A673 (cell line): ENCODE measurements at regions not wholly inside any gene's neighbourhood (a gene's known extent, or its start where the extent isn't known, plus 50 kb on each side); places are given as distances from the start of the nearest gene placed in this dataset.

ENCODE experiments used
- BruUV-seq: library from RNA; stranded (reverse); fragments of 400-500 nt; replicated peaks from 2 replicates; lab custom pipeline; 2021; lab: Mats Ljungman, UMichigan
- CTCF ChIA-PET: fragments of 300-600 bp; sonication (Branson Sonifier 250); formaldehyde crosslinking; loops from one replicate; lab custom pipeline; 2022; ENCODE audit warnings: antibody characterized with exemption; lab: Charles Lee
- POLR2A ChIA-PET: fragments of 300-600 bp; sonication (Branson Sonifier 250); formaldehyde crosslinking; loops from one replicate; lab custom pipeline; 2022; ENCODE audit warnings: antibody characterized with exemption; ENCODE audit not compliant: low non-redundant PET; lab: Charles Lee
- DNase-seq: peaks from one replicate; pipeline ENCODE4 v3.0.0-alpha.2; 2015; ENCODE audit warnings: low spot score
- H3K27ac ChIP-seq: fragments of 200-600 bp; sonication (generic); 2 replicates; pipeline ENCODE4 v1.5.1; 2016; ENCODE audit warnings: mixed run types, low read depth, mild to moderate bottlenecking, mixed read lengths, antibody characterized with exemption, low read length; ENCODE audit not compliant: poor library complexity, severe bottlenecking
- H3K27me3 ChIP-seq: fragments of 200-600 bp; sonication (generic); replicated peaks from 2 replicates; pipeline ENCODE4 v1.6.1; 2017; ENCODE audit warnings: mixed run types, low read depth, mild to moderate bottlenecking, mixed read lengths, antibody characterized with exemption, low read length; ENCODE audit not compliant: insufficient read depth, poor library complexity
- H3K36me3 ChIP-seq: fragments of 200-600 bp; sonication (generic); 2 replicates; pipeline ENCODE4 v1.6.1; 2016; ENCODE audit warnings: mixed run types, mild to moderate bottlenecking, mixed read lengths, antibody characterized with exemption, low read length; ENCODE audit not compliant: insufficient read depth, poor library complexity, severe bottlenecking
- H3K4me1 ChIP-seq: fragments of 200-600 bp; sonication (generic); 2 replicates; pipeline ENCODE4 v1.6.1; 2017; ENCODE audit warnings: mixed run types, mild to moderate bottlenecking, mixed read lengths, antibody characterized with exemption, low read length; ENCODE audit not compliant: insufficient read depth, poor library complexity, severe bottlenecking
- H3K4me3 ChIP-seq: fragments of 200-600 bp; sonication (generic); 2 replicates; pipeline ENCODE4 v1.5.1; 2016; ENCODE audit warnings: low read depth, mixed run types, mild to moderate bottlenecking, mixed read lengths, low read length; ENCODE audit not compliant: poor library complexity, severe bottlenecking
- H3K9me3 ChIP-seq: fragments of 200-600 bp; sonication (generic); 2 replicates; pipeline ENCODE4 v1.6.1; 2016; ENCODE audit warnings: mixed run types, low read depth, mild to moderate bottlenecking, mixed read lengths, antibody characterized with exemption, low read length; ENCODE audit not compliant: poor library complexity, severe bottlenecking
- CTCF ChIP-seq: fragments of 300-800, 200-600 bp; sonication (generic); conservative IDR thresholded peaks from 2 replicates; pipeline ENCODE4 v1.5.1; 2017; ENCODE audit warnings: low read depth, mild to moderate bottlenecking, antibody characterized with exemption, low read length, moderate library complexity, mixed read lengths
- EZH2 ChIP-seq: fragments of 200-600 bp; sonication (generic); IDR thresholded peaks from 2 replicates; pipeline ENCODE4 v1.6.1; 2017; ENCODE audit warnings: borderline replicate concordance, low read depth, mild to moderate bottlenecking, mixed read lengths, antibody characterized with exemption, low read length; ENCODE audit not compliant: poor library complexity, severe bottlenecking
- intact Hi-C: fragments of 100-400 bp; cut with micrococcal nuclease; formaldehyde crosslinking; loops from one replicate; pipeline ENCODE4 v1.10.0; 2022; ENCODE audit not compliant: unreplicated experiment

- intact Hi-C loops, result no loop called here
- H3K4me3 ChIP-seq, result no peak overlapping the region
- H3K9me3 ChIP-seq, result peaks cover 6% of the 10 kb centered on the region
- no peaks in the 10 kb centered on the region for H3K27me3 ChIP-seq
- no peak for DNase-seq
- no peaks in the 10 kb centered on the region for H3K4me1 ChIP-seq
- ChIA-PET CTCF (interaction anchor here (0.6 kb wide), 1 partner anchor 333 kb away, joined by 4 read pairs; no protein-coding TSS in a partner anchor), POLR2A (no interaction called here)
- H3K36me3 ChIP-seq, result no peaks in the 10 kb centered on the region
- H3K27ac ChIP-seq, result no peak overlapping the region
- TF ChIP-seq EZH2, result no peak
- TF ChIP-seq CTCF, result no peak
- BruUV-seq, result no TSS peak
These were observed 64.6 kb upstream of the SH3RF1 start for GRCh38 chr4:169335331-169335730.

GRCh38 chr4:169334335-169334734, 63.6 kb upstream of the SH3RF1 start:
- Histone ChIP-seq H3K9me3 (peaks cover 6% of the 10 kb centered on the region), H3K36me3 (no peaks in the 10 kb centered on the region), H3K4me1 (no peaks in the 10 kb centered on the region), H3K27me3 (no peaks in the 10 kb centered on the region), H3K4me3 (no peak overlapping the region), H3K27ac (no peak overlapping the region)
- BruUV-seq, result no TSS peak
- POLR2A ChIA-PET, result no interaction called here
- CTCF ChIA-PET, result no interaction called here
- intact Hi-C loops, result no loop called here
- TF ChIP-seq CTCF (no peak), EZH2 (no peak)
- DNase-seq, result no peak

- Histone ChIP-seq H3K27ac (no peak overlapping the region), H3K27me3 (no peaks in the 10 kb centered on the region), H3K4me1 (no peaks in the 10 kb centered on the region), H3K36me3 (no peaks in the 10 kb centered on the region), H3K9me3 (peaks cover 6% of the 10 kb centered on the region), H3K4me3 (no peak overlapping the region)
- POLR2A ChIA-PET, result no interaction called here
- CTCF ChIA-PET, result no interaction called here
- BruUV-seq, result no TSS peak
- no peak for DNase-seq
- TF ChIP-seq CTCF (no peak), EZH2 (no peak)
- intact Hi-C loops, result no loop called here
These were observed 62.5 kb upstream of the SH3RF1 start for GRCh38 chr4:169333265-169333664.
